Esophagus squamous epithelium (tissue), 4 donors: ENCODE measurements at regions not wholly inside any gene's neighbourhood (a gene's known extent, or its start where the extent isn't known, plus 50 kb on each side); places are given as distances from the start of the nearest gene placed in this dataset.

Experiments used
- POLR2A ChIP-seq, 4 donors: fragments of 450-650 bp; IDR thresholded peaks; one replicate each; pipeline ENCODE4 v1.6.1; 2017; ENCODE audit warnings: antibody characterized with exemption in 4 of 4, mild to moderate bottlenecking in 4 of 4, moderate library complexity in 3 of 4
- TF ChIP-seq, protein P1 (sequence below), 6 experiments: fragments of 450-650 bp in 4 of 6; fragments of 200-600 bp in 2 of 6; sonication (generic) in 2 of 6; IDR thresholded peaks; one replicate each; pipeline ENCODE4 v1.5.1; 2016 to 2019; ENCODE audit warnings: antibody characterized with exemption in 6 of 6, mild to moderate bottlenecking in 4 of 6, moderate library complexity in 4 of 6

- no peak for TF ChIP-seq POLR2A (IDR thresholded peaks at IDR 0.05)
- TF ChIP-seq, protein P1, sequence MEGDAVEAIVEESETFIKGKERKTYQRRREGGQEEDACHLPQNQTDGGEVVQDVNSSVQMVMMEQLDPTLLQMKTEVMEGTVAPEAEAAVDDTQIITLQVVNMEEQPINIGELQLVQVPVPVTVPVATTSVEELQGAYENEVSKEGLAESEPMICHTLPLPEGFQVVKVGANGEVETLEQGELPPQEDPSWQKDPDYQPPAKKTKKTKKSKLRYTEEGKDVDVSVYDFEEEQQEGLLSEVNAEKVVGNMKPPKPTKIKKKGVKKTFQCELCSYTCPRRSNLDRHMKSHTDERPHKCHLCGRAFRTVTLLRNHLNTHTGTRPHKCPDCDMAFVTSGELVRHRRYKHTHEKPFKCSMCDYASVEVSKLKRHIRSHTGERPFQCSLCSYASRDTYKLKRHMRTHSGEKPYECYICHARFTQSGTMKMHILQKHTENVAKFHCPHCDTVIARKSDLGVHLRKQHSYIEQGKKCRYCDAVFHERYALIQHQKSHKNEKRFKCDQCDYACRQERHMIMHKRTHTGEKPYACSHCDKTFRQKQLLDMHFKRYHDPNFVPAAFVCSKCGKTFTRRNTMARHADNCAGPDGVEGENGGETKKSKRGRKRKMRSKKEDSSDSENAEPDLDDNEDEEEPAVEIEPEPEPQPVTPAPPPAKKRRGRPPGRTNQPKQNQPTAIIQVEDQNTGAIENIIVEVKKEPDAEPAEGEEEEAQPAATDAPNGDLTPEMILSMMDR (IDR thresholded peaks at IDR 0.05), result no peak
Measured at GRCh38 chr3:102215166-102215565, 219.6 kb upstream of the ZPLD1 start.
